GM12878 (cell line): ENCODE measurements at regions not wholly inside any gene's neighbourhood (a gene's known extent, or its start where the extent isn't known, plus 50 kb on each side); places are given as distances from the start of the nearest gene placed in this dataset.

ENCODE experiments used
- ATAC-seq: fragments of 200-7000 bp; cut with Tn5 transposase; 3 replicates; pipeline ENCODE4 v1.9.1; 2020; ENCODE audit warnings: mild to moderate bottlenecking, moderate library complexity
- BruUV-seq: library from RNA; stranded (reverse); fragments of 400-500 nt; replicated peaks from 2 replicates; lab custom pipeline; 2021; lab: Mats Ljungman, UMichigan
- CTCF ChIA-PET: fragments of 300-600 bp; sonication (Branson Sonifier 250); formaldehyde crosslinking; extraction: SDS; loops from one replicate; lab custom pipeline; 2021; ENCODE audit warnings: inconsistent platforms; lab: Yijun Ruan, JAX
- POLR2A ChIA-PET: fragments of 350-600 bp; formaldehyde crosslinking; extraction: SDS; loops from one replicate; lab custom pipeline; 2021; ENCODE audit warnings: inconsistent platforms; lab: Charles Lee
- RAD21 ChIA-PET: fragments of 300-600 bp; sonication (Branson Sonifier 250); formaldehyde crosslinking; loops from one replicate; lab custom pipeline; 2023; ENCODE audit warnings: antibody characterized with exemption; ENCODE audit not compliant: unreplicated experiment; lab: Charles Lee
- SMC1A ChIA-PET: fragments of 300-600 bp; sonication (Branson Sonifier 250); formaldehyde crosslinking; loops from one replicate; lab custom pipeline; 2023; ENCODE audit not compliant: unreplicated experiment, uncharacterized antibody; lab: Charles Lee
- DNase-seq: peaks from one replicate; pipeline ENCODE4 v3.0.0-alpha.2; 2011; ENCODE audit warnings: low read depth, low spot score
- FAIRE-seq: peaks from 3 replicates; lab custom pipeline; 2011; peaks lifted over from hg19 to GRCh38; lab: Jason Lieb, UNC
- H2AFZ ChIP-seq: 2 replicates; pipeline ENCODE4 v1.6.0; 2011; ENCODE audit warnings: low read depth, low read length, control low read depth; ENCODE audit not compliant: control insufficient read depth
- H3K27ac ChIP-seq: 2 replicates; pipeline ENCODE4 v1.5.1; 2011; ENCODE audit warnings: control low read depth; ENCODE audit not compliant: control insufficient read depth, insufficient read depth
- H3K27me3 ChIP-seq, 2 experiments: replicated peaks in 1 of 2; 2 replicates each; pipeline versions ENCODE4 v1.6.0 to v1.6.1; 2011; ENCODE audit warnings: low read length in 1 of 2; ENCODE audit not compliant: control insufficient read depth in 2 of 2, insufficient read depth in 2 of 2
- H3K36me3 ChIP-seq, 2 experiments: 2 replicates each; pipeline ENCODE4 v1.5.1; 2011; ENCODE audit warnings: low read length in 1 of 2; ENCODE audit not compliant: control insufficient read depth in 2 of 2, insufficient read depth in 2 of 2
- H3K4me1 ChIP-seq: 2 replicates; pipeline ENCODE4 v1.6.1; 2011; ENCODE audit warnings: mild to moderate bottlenecking, low read length, moderate library complexity, mixed read lengths; ENCODE audit not compliant: control insufficient read depth, insufficient read depth
- H3K4me2 ChIP-seq: 2 replicates; pipeline ENCODE4 v1.6.0; 2011; ENCODE audit warnings: control low read depth; ENCODE audit not compliant: control insufficient read depth, insufficient read depth
- H3K4me3 ChIP-seq: fragments of 200-600 bp; sonication (generic); 2 replicates; pipeline ENCODE4 v1.5.1; 2016
- H3K79me2 ChIP-seq: 2 replicates; pipeline ENCODE4 v1.6.0; 2011; ENCODE audit warnings: low read length; ENCODE audit not compliant: control insufficient read depth, insufficient read depth
- H3K9ac ChIP-seq: 2 replicates; pipeline ENCODE4 v1.8.0; 2011; ENCODE audit warnings: low read length, control low read depth, mixed read lengths; ENCODE audit not compliant: control insufficient read depth, insufficient read depth
- H3K9me3 ChIP-seq: replicated peaks from 3 replicates; pipeline ENCODE4 v1.5.1; 2011; ENCODE audit warnings: mild to moderate bottlenecking, low read length; ENCODE audit not compliant: control insufficient read depth, insufficient read depth
- H4K20me1 ChIP-seq: 2 replicates; pipeline ENCODE4 v1.6.0; 2011; ENCODE audit not compliant: control insufficient read depth, insufficient read depth
- BHLHE40 ChIP-seq, 2 experiments: fragments of 450-650 bp in 1 of 2; IDR thresholded peaks; 2 replicates each; pipeline ENCODE4 v1.6.1; 2011 to 2017; ENCODE audit warnings: low read depth in 2 of 2, borderline replicate concordance in 1 of 2, improper control_type of control experiment in 1 of 2, low read length in 1 of 2, mild to moderate bottlenecking in 1 of 2
- CHD2 ChIP-seq: IDR thresholded peaks from 2 replicates; pipeline ENCODE4 v1.6.1; 2011; ENCODE audit warnings: low read depth, low read length, improper control_type of control experiment, borderline replicate concordance
- EED ChIP-seq: sonication (generic); IDR thresholded peaks from 2 replicates; pipeline ENCODE4 v1.6.1; 2016; ENCODE audit warnings: antibody characterized with exemption, low read depth
- EGR1 ChIP-seq, 2 experiments: IDR thresholded peaks; 1 replicate in 1 of 2; 2 replicates in 1 of 2; pipeline ENCODE4 v1.6.1; 2011 to 2012; ENCODE audit warnings: low read depth in 2 of 2, low read length in 2 of 2, borderline replicate concordance in 1 of 2, mild to moderate bottlenecking in 1 of 2, moderate library complexity in 1 of 2
- ETV6 ChIP-seq, 2 experiments: fragments of 450-650 bp in 1 of 2; IDR thresholded peaks in 1 of 2; conservative IDR thresholded peaks in 1 of 2; 2 replicates each; pipeline ENCODE4 v1.6.1; 2014; ENCODE audit warnings: antibody characterized with exemption in 1 of 2, borderline replicate concordance in 1 of 2, low read depth in 1 of 2, mild to moderate bottlenecking in 1 of 2, moderate library complexity in 1 of 2
- IKZF2 ChIP-seq, 2 experiments: fragments of 450-650 bp; IDR thresholded peaks; 2 replicates each; pipeline ENCODE4 v1.6.1; 2017; ENCODE audit warnings: mild to moderate bottlenecking in 2 of 2, moderate library complexity in 2 of 2
- MXI1 ChIP-seq: fragments of 150-350 bp; IDR thresholded peaks from 2 replicates; pipeline ENCODE4 v1.6.1; 2011; ENCODE audit warnings: low read depth, mild to moderate bottlenecking, inconsistent platforms, low read length, improper control_type of control experiment
- NR2F1 ChIP-seq: fragments of 450-650 bp; conservative IDR thresholded peaks from 2 replicates; pipeline ENCODE4 v1.6.1; 2017; ENCODE audit warnings: mild to moderate bottlenecking
- NRF1 ChIP-seq: conservative IDR thresholded peaks from 2 replicates; pipeline ENCODE4 v1.6.1; 2011; ENCODE audit warnings: mild to moderate bottlenecking, low read depth, low read length, improper control_type of control experiment
- PAX5 ChIP-seq: IDR thresholded peaks from 2 replicates; pipeline ENCODE4 v1.6.1; 2011; ENCODE audit warnings: low read depth, low read length, borderline replicate concordance
- PKNOX1 ChIP-seq: fragments of 450-650 bp; IDR thresholded peaks from 2 replicates; pipeline ENCODE4 v1.6.1; 2016; ENCODE audit warnings: mild to moderate bottlenecking
- POLR2AphosphoS2 ChIP-seq: IDR thresholded peaks from 2 replicates; pipeline ENCODE4 v1.6.1; 2011; ENCODE audit warnings: low read depth, mild to moderate bottlenecking, low read length, improper control_type of control experiment, moderate library complexity
- POU2F2 ChIP-seq: IDR thresholded peaks from 3 replicates; pipeline ENCODE4 v1.6.1; 2011; ENCODE audit warnings: low read depth, mild to moderate bottlenecking, low read length, borderline replicate concordance
- RUNX3 ChIP-seq: IDR thresholded peaks from 2 replicates; pipeline ENCODE4 v1.6.1; 2012; ENCODE audit warnings: low read length, inconsistent platforms
- SMAD5 ChIP-seq: IDR thresholded peaks from 2 replicates; pipeline ENCODE4 v1.6.1; 2016; ENCODE audit warnings: antibody characterized with exemption, low read depth
- ZSCAN29 ChIP-seq: fragments of 450-650 bp; IDR thresholded peaks from 2 replicates; pipeline ENCODE4 v1.6.1; 2017; ENCODE audit warnings: mild to moderate bottlenecking, moderate library complexity
- ZZZ3 ChIP-seq: IDR thresholded peaks from 2 replicates; pipeline ENCODE4 v1.6.1; 2011; ENCODE audit warnings: low read depth; ENCODE audit not compliant: control insufficient read depth, insufficient read length
- WGBS: methylation state at CpG from one replicate; pipeline ENCODE4 v1.1.6; 2016; ENCODE audit warnings: low lambda C conversion rate; ENCODE audit not compliant: insufficient replicate concordance, insufficient coverage; ENCODE audit errors: missing lambda C conversion rate; 5-methylcytosine and 5-hydroxymethylcytosine counted together
- in situ Hi-C: fragments of 300-500 bp; cut with MboI; formaldehyde crosslinking; loops from 9 replicates; pipeline ENCODE4 v1.14.3; 2018; ENCODE audit warnings: mixed read lengths
- intact Hi-C: fragments of 100-400 bp; cut with micrococcal nuclease; formaldehyde crosslinking; loops from one replicate; pipeline ENCODE4 v1.14.2; 2022; ENCODE audit not compliant: unreplicated experiment
- TF ChIP-seq, protein P1 (sequence below): IDR thresholded peaks from 2 replicates; pipeline ENCODE4 v1.6.1; 2011; ENCODE audit warnings: mild to moderate bottlenecking, low read depth, low read length, moderate library complexity; ENCODE audit not compliant: insufficient replicate concordance

- no peak for FAIRE-seq
- no peak overlapping the region for H2AFZ ChIP-seq
- SMC1A ChIA-PET, result interaction anchor here (0.7 kb wide), 1 partner anchor 140 kb away, joined by 4 read pairs; no protein-coding TSS in a partner anchor
Measured at GRCh38 chr2:211129798-211130197, 573.4 kb downstream of the CPS1 start.

GRCh38 chr2:211132046-211132445 is 575.6 kb downstream of the CPS1 start:
- intact Hi-C loops (no loop called here), in situ Hi-C loops (no loop called here)
- no peak overlapping the region for H2AFZ ChIP-seq
- BruUV-seq, result no TSS peak
- ATAC-seq (no peak), FAIRE-seq (no peak), DNase-seq (no peak)
- H3K4me1 ChIP-seq, result no peaks in the 10 kb centered on the region
- ChIA-PET CTCF (no interaction called here), POLR2A (no interaction called here), RAD21 (interaction anchor here (1.3 kb wide), 1 partner anchor 64 kb away, joined by 3 read pairs; no protein-coding TSS in a partner anchor), SMC1A (no interaction called here)
- H3K4me2 ChIP-seq, result no peak overlapping the region
- H3K79me2 ChIP-seq, result no peaks in the 10 kb centered on the region
- H4K20me1 ChIP-seq, result no peaks in the 10 kb centered on the region
- no peak overlapping the region for H3K9ac ChIP-seq
- no peaks in the 10 kb centered on the region for H3K27me3 ChIP-seq
- no peaks in the 10 kb centered on the region for H3K36me3 ChIP-seq
- WGBS, result 0% methylated on average over 2 of the region's 2 CpGs
- no peak overlapping the region for H3K4me3 ChIP-seq
- no peak overlapping the region for H3K27ac ChIP-seq
- H3K9me3 ChIP-seq, result no peaks in the 10 kb centered on the region
- TF ChIP-seq EGR1 (IDR thresholded peaks at IDR 0.05; ENCODE audit: borderline replicate concordance in 1 of 2, low read depth in 2 of 2, low read length in 2 of 2), result no peak
- TF ChIP-seq EED, result no peak
- no peak for TF ChIP-seq POU2F2
- no peak for TF ChIP-seq RUNX3
- TF ChIP-seq ZZZ3, result no peak
- no peak for TF ChIP-seq ZSCAN29
- no peak for TF ChIP-seq PKNOX1
- TF ChIP-seq CHD2, result no peak
- TF ChIP-seq MXI1, result no peak
- TF ChIP-seq PAX5, result no peak
- TF ChIP-seq NR2F1, result no peak
- no peak for TF ChIP-seq IKZF2 (IDR thresholded peaks at IDR 0.05)
- TF ChIP-seq, protein P1, sequence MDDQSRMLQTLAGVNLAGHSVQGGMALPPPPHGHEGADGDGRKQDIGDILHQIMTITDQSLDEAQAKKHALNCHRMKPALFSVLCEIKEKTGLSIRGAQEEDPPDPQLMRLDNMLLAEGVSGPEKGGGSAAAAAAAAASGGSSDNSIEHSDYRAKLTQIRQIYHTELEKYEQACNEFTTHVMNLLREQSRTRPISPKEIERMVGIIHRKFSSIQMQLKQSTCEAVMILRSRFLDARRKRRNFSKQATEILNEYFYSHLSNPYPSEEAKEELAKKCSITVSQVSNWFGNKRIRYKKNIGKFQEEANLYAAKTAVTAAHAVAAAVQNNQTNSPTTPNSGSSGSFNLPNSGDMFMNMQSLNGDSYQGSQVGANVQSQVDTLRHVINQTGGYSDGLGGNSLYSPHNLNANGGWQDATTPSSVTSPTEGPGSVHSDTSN, result no peak

More at GRCh38 chr2:211129798-211130197, 573.4 kb downstream of the CPS1 start:
- TF ChIP-seq ETV6 (conservative IDR thresholded peaks at IDR 0.05 in 1 of 2, IDR thresholded peaks at IDR 0.05 in 1 of 2; ENCODE audit: borderline replicate concordance in 1 of 2, low read depth in 1 of 2) (no peak), SMAD5 (no peak), BHLHE40 (IDR thresholded peaks at IDR 0.05; ENCODE audit: borderline replicate concordance in 1 of 2, low read depth in 2 of 2, low read length in 1 of 2) (no peak), NRF1 (no peak), POLR2AphosphoS2 (no peak)
- TF ChIP-seq, all 136 proteins: peak for 0
- no peak overlapping the region for H3K9ac ChIP-seq
- no peaks in the 10 kb centered on the region for H3K36me3 ChIP-seq
- no peak overlapping the region for H3K4me3 ChIP-seq
- no peaks in the 10 kb centered on the region for H3K27me3 ChIP-seq
- BruUV-seq, result no TSS peak
- ATAC-seq, result no peak
- H3K79me2 ChIP-seq, result no peaks in the 10 kb centered on the region
- no peak for DNase-seq
- ChIA-PET CTCF (interaction anchor here (1.5 kb wide), 1 partner anchor 28 kb away, joined by 5 read pairs; no protein-coding TSS in a partner anchor), POLR2A (no interaction called here), RAD21 (no interaction called here)
- intact Hi-C loops, result no loop called here
- H3K4me1 ChIP-seq, result no peaks in the 10 kb centered on the region
- WGBS, result 16% methylated on average over 3 of the region's 3 CpGs
- H4K20me1 ChIP-seq, result no peaks in the 10 kb centered on the region
- no peak overlapping the region for H3K27ac ChIP-seq
- no peaks in the 10 kb centered on the region for H3K9me3 ChIP-seq
- H3K4me2 ChIP-seq, result no peak overlapping the region
- in situ Hi-C loops, result no loop called here
